ENCODE measurements at regions not wholly inside any gene's neighbourhood (a gene's known extent, or its start where the extent isn't known, plus 50 kb on each side); places are given as distances from the start of the nearest gene placed in this dataset.

DNA sequence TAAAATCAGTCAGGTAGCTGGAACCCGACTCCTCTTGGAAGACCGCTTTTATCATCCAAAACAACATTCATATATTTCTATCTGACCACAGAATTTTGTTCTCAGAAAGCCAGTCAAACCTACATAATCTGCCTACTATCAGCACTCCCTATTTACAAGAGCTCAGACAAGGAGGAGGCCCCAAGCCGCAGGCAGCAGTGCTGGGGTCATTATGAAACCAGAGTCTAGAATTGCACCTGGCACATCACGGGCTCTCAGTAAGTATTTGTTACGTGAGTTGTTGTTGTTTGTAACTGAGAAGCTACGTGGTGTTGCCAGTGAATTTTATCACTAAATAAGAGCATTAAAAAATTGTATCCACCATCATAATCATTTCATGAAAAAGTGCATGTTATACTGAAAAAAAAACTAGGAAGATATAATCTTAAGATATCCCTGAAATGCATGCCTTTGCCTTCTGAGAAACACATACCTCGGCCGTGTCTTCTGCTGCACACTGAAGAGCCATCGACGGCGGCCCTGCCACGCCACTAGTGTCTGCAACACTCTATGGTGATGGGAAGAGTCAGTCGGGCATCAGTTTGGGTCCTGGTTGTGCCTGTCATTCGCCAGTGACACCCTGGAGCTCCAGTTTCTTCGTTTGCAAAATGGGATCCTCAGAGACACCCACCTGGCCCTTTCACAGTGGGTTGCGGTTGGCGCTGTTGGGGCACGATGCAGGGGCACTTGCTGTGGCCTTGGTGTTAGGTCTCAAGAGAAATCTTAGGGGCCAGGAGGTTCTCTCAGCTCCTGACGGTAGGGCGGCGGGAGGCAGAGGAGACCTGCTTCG lies 505.9 kb downstream of the EIPR1 start:
- DNase-seq (ENCODE audit: low spot score), result no peak

DNA sequence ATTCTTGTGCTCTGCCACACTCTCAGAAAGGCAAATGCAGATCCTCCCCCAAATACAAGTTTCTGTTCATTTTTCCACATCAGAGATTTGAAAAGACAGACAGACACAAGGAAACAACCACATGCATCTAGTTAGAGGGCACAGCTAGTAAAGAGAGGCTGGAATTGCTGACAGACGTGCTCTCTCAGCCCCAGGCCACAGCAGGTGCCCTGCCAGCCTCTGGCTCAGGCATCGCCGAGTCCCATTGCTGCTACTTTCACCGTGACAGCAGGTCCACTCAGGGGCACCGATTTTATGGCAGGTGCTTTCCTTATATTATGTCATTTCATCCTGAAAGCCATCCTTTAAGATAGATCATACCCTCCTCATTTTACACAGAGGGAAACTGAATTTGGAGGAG lies 507.5 kb downstream of the EIPR1 start:
- no peak for DNase-seq (ENCODE audit: low spot score)

DNA sequence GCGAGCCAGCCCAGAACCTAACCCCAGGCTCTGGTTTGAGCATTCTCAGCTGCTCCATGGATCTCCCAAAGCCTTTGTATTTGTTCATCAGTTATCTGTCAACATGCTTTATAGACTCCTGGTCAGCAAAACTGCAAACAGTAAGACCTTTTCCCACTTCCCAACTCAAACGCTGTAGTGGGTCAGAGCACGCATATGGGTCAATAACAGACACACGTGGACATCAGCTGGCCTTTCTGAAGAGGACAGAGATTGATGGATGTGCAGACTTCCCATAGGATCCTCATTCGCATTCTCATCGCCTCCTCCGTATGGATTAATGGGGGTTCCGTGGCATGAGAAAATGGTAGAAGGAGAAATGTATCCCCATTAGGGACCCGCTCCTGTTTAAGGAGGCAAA lies 508.1 kb downstream of the EIPR1 start:
- no peak for DNase-seq (ENCODE audit: low spot score)

DNA sequence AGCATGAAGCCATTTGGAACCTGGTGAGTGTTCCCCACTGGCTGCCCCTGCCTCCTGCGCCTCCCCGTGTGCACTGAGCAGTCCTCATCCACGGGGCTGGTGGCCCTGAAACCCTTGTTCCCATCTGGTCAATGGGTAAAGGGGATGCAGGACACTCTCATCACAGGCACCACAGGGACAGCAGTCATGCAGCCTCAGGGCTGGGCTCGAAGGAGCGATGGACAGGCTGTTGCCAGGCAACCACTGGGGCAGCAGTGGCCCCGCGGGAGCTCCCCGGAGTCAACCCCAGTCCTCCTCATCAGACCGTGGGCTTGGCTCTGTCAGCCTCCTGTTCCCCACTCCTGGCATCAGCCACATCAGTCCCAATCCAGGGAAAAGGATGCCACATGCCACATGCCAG lies 509.5 kb downstream of the EIPR1 start:
- no peak for DNase-seq (ENCODE audit: low spot score)

DNA sequence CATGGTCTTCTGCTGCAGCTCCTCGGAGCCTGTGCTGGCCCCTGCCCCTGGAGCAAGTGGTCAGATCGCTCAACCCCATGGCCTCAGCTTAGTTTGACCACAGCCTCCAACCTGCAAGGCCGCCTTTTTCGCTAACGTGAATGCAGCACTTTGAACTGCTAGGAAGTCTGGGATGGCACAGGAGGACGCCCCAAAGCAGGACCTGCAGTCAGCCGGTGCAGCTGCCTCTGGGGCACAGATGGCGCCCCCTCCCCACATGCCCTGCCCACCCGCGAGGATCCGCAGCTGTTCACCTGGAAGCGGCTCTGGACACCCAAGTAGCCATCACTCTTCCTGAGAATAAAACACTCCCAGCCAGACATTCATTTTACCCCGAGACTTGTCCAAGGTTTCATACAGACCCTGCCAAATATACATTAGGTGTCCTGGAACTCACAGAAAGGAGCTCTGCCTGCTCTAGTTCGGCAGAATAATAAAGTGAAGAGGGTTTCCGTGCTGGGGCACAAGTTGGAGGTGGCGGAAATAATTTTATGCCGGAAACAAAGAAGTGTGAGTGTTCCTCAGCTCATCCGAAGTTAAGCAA lies 510.1 kb downstream of the EIPR1 start:
- DNase-seq (ENCODE audit: low spot score), result no peak

DNA sequence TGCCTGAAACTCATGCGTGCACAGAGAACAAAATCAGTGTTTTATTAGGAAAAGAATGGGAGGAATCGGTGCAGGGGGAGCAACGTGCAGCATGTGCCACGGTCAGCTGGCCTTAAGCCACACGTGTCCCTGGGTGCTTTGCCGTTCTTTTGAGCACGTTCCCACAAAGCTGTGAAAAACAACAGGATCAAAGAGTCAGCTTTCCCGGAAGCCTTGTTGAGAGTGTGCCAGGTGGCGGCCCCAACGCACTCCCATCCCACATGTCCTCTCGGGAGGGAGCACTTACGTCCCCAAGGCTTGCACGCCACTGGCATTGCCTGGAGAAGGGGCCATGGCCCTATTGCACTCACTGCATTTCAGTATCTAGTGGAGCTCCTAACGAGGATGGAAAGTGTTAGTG lies 511.2 kb downstream of the EIPR1 start:
- DNase-seq (ENCODE audit: low spot score), result no peak

DNA sequence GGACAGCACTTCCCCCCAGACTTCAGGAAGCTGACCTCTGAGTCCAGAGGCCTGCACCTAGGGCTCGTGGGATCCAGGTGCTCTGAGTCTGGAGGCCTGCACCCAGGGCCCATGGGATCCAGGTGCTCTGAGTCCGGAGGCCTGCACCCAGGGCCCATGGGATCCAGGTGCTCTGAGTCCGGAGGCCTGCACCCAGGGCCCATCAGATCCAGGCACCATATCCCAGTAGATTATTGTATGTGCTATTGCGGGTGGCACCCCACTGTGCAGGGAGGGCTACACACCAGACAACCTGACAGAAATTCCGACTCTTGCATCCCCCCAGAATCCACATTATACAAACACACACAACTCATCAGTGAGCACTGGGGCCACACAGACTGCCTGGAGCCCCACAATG lies 515.2 kb downstream of the EIPR1 start:
- no peak for DNase-seq (ENCODE audit: low spot score)

DNA sequence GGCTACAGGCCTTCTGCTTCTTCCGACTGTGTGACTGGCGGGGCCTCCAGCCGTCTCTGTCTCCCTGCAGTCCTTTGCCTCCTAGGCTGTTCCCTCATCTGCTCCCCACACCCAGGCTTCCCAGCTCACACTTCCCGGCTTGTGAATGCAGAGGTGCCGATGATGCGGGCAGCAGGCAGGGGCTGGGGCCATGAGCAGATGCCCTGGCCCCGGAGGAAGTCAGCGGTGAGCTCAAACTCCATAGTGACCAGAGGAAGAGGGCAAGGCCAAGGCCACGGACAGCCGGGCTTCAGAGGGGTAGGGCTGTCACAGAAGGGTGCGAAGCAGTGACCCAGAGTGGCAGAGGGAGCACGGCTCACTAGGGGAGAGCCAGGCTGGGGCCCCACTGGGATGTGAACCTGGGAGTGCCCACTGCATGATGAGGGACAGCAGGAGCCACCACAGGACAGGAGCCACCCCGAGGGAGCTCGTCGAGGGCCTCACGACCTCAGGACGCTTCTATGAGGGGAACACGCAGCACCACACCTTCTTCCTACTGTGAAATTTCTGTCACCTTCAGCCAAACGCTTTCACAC lies 515.9 kb downstream of the EIPR1 start:
- DNase-seq (ENCODE audit: low spot score), result no peak

DNA sequence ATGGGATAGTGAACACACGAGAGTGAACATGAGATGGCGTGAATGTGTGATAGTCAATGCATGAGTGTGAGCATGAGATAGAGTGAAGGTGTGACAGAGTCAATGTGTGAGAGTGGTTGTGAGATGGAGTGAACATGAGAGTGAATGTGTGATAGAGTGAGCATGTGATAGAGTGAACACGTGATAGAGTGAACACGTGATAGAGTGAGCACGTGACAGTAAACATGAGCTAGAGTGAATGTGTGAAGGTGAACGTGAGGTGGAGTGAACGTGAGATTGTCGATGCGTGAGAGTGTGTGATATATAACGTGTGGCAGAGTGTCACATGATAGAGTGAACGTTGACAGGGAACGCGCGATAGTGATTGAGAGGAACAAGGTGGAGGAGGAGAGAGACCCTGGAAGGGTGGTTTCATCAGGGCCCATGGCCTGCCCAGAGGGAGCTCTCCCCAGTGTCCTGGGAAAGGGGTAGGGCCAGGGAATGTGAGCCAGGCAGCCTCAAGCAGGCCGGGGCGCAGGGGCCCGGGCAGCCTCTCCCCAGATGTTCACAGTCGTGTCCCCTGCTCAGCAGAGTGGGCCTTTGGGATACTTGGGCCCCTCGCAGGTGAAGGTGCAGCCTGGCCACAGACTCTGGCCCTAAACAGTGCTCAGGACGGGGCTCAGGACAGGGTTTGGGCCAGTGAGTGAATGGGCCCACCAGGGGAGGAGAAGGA lies 516.9 kb downstream of the EIPR1 start:
- DNase-seq (ENCODE audit: low spot score), result no peak

DNA sequence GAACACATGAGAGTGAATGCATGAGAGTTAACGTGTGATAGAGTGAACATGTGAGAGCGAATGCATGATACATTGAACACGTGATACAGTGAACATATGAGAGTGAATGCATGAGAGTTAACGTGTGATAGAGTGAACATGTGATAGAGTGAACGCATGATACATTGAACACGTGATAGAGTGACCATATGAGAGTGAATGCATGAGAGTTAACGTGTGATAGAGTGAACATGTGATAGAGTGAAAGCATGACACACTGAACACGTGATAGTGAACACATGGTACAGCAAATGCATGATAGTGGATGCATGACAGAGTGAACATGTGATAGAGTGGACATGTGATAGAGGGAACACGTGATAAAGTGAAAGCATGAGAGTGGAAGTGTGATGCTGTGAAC lies 517.9 kb downstream of the EIPR1 start:
- no peak for DNase-seq (ENCODE audit: low spot score)

DNA sequence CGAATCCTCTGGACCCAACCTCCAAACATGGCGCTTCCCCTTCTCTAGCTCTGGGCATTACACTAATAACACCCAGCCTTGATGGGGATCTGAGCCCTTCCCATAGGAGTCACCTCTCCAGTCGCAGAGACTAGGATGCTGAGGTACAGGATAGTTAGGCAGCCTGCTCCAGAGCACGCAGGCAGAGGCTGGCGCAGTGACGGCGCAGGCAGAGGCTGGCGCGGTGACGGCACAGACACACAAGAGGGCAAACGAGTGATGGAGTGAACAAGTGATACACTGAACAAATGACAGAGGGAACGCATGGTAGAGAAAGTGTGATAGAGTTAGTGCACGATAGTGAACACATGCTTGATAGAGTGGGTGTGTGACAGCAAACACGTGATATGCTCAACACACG lies 518.5 kb downstream of the EIPR1 start:
- no peak for DNase-seq (ENCODE audit: low spot score)

DNA sequence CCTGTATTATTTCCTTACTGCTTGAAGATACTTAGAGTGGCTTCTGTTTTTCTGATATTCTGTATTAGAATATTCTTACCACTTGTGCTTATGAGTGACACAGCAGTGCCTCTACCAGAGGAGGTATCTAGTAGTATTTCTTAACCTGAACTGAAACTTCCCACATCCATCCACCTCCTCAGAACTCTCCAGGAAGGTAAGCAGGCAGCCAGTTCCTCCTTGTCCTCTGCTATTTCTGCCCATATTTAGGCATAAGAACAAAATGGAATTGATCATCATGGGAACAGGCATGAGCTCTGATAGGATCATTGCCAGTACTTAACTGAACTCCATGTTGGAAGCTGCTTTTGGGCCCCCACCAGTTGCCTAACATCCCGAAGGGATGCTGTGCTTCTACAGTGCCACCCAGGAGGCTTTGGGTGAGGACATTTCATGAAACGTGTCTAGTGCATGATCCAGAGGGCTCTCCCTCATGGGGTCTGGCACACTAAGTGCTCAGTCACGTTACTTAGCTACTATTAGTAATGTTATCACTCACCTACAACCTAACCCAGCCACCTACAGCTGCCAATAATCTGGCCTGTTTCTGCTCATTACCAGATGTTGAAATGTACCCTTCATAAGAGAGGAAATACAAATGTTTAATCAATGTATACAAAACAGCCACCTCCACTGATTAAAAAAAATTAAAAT lies 520.7 kb downstream of the EIPR1 start:
- DNase-seq (ENCODE audit: low spot score), result no peak

DNA sequence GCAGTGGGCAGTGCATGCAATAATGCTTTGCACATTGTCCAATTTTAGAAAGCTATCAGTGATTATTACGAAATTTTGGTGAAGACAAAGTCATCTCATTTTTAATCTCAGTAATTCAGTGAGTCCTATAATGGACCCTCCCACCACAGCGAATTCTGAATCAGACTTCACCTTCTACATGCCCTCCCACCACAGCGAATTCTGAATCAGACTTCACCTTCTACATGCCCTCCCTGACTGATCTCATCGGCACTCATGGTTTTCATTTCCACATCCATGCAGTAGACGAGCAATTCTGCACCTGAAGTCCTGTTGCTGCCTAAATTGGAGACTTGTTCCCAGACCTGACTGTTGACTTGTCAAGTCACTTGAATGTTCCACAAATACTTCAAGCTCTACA lies 522.3 kb downstream of the EIPR1 start:
- no peak for DNase-seq (ENCODE audit: low spot score)

DNA sequence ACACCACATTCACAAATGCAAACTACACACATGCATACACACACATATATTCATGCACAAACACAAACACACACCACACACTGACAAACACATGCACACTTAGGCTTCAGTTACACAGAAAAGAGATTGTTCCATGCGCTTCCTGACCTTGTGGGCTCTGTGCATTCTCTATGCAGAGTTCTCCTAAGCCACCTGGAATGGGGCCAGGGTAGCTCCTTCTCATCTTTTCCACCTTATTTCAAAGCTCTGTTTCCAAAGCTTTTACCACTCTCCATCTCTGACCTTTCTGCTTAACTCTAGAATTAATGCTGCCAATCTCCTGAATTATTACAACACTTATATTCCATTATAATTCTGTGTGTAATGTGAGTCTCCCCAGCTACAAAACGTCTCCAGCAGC lies 522.3 kb upstream of the MYT1L start:
- DNase-seq (ENCODE audit: low spot score), result no peak

DNA sequence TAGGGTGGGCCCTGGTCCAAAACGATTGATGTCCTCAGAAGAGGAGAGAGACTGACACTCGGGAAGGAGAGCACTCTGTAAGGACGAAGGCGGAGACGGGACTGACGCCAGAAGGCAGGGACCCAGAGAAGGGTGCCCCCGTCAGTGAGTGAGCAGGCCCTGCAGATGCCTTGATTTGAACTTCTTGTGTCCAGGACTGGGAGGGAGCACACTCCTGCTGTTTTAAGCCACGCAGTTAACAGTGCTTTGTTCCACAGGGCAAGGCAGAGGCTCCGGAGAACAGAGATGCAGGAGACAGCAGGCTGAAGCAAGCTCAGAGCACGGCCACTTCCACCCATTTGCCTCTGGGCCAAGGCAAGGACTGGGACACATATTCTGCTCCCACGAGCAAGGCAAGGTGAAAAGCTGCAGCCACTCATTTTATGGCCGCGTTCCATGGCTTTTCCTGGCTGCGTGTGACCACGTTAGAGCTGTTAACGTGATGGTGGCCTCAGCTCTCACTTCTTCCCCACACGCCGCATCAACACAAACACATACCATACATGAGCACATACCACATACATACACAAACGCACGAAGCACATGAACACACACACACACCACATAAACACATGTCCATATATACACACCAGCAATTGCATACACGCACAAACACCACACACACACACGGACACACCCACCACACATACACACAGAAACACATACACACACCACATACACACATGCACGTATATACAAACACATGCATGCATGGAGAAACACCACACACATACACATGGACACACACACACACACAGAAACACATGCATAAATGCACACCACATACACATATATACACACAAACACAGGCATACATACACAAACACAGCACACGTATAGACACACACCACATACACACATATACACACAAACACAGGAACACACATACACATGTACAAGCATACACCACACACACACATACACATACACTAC lies 521.0 kb upstream of the MYT1L start:
- no peak for DNase-seq (ENCODE audit: low spot score)

DNA sequence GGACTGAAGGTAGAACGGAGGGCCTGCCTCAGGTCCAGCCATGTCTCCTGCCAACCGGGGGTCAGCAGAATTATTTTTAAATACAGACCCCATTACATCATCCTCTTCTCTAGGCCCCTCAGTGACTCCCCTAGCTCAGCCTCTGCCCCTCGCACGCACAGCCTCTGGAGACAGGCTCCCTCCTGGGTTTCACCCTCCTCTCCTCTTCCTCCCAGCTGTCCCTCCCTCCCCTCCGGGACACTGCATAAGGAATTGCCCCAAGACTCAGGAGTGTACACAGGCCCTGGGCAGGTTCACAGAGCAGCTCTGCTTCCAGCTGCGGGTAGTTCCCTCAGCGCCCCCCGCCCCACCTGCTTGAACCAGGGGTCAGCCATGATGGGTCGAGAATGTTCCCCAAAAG lies 520.2 kb upstream of the MYT1L start:
- no peak for DNase-seq (ENCODE audit: low spot score)

DNA sequence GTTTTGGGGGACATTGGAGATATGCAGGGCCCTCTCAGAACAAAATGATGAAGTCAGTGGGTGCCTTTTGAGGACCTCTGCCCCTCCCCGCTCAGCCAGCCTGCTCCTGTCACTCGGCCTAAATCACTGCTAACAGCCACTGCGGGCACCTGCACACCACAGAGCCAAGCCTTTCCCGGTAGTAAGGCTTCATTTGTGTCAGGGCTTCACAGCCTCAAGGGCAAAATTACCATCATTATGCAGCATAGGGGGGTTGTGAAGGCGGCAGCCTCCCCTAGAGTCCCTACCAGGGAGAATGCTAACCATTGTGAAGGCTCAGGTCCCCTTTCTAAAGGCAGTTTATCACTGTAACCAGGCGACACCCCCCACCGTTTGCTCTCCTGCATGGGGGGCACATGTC lies 519.8 kb upstream of the MYT1L start:
- DNase-seq (ENCODE audit: low spot score), result no peak

DNA sequence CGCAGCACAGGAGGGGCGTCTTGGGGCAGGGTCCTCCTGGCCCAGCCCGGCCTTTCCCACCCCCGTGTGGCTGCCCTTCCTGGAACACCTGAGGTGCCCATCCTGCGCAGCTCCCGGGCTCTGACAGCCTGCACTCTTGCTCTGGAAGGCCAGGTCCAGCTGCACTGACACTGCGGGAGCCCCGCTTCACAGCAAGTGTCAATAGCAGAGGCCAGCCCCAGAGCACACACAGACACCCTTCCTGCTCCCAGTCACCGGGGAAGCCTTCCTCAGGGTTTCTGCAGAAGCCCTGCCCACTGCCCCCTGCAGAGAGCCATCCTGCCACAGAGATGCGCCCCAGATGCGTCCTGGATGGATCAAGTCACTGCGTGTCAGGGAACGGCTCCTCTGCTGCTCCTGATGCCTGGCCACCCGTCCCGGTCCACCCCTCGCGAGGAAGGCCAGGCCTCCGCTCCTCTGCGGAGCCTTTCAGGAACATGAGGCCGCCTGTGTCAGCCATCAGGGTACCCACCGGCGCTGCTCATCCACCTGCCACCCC lies 519.2 kb upstream of the MYT1L start:
- DNase-seq (ENCODE audit: low spot score), result no peak

DNA sequence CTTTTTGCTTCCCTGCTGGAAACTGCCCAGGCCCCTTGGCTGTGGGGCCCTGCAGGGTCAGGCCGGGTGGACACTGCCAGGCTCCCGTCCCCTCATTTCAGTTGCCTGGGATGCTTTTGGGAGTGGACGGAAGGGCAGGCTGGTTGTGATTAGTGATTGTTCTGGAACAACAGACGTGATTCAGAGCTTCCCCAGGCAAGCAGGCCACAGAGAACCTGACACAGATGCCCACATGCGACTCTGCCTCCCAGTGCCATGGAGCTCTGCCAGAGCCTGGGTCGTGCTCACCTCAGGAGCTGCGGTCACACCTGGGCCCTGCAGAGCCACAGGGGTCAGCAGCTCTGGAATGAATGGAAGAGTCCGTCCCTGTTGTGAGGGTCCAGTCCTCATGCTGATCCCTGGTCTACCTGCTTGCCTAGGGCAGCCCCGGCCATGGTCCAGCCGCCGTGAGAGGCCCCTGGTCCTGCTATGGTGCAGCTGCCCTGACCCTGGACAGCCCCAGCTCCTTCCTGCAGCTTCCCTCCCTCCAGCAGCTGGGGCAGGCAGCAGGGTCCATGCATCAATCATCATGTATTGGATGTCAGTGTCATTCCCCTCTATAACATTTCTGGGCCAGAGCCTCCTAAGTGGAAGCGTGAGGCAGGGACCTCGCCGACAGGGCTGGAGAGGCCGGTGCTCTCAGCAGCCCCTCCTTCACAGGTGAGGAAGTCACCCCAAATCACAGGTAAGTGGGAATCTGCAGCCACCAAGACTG lies 518.6 kb upstream of the MYT1L start:
- DNase-seq (ENCODE audit: low spot score), result no peak

DNA sequence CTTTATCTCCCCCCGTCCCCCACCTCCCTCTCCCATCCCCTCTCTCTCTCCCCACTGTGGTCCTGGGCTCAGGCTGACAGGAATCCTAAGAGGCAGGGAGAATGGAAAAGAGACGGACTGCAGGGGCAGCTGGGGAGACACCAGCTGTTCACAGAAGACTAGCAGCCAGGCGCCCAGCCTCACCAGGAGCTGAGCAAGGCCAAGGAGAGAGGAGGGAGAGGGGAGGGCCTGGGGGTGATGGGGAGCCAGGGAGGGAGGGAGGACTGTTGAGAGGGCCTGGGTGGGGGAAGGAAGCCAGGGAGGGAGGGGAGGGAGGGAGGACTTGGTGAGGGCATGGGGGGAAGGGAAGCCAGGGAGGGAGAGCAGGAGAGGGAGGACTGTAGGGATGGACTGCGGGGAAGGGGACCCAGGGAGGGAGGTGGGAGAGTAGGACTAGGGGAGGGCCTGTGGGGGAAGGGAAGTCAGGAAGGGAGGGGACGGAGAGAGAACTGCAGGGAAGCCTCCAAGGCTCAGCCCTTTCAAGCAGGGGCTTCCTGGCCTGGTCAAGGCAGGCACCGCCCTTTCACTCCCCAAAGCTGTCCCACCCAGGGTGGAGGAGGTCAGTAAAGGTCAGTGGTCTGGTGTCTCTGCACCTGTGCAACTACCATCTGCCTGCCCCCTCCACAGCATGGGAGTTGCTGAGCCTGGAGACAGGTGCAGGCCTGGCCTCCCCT lies 517.7 kb upstream of the MYT1L start:
- no peak for DNase-seq (ENCODE audit: low spot score)

Measured in HuH-7.5 (cell line).